WERI-Rb-1 (cell line): ENCODE measurements at regions not wholly inside any gene's neighbourhood (a gene's known extent, or its start where the extent isn't known, plus 50 kb on each side); places are given as distances from the start of the nearest gene placed in this dataset.

Experiments
- DNase-seq: peaks from one replicate; pipeline ENCODE4 v3.0.0-alpha.2; 2020
- H3K27ac ChIP-seq: fragments of 250-450 bp; sonication (Bioruptor Pico); 2 replicates; pipeline ENCODE4 v1.5.1; 2020; ENCODE audit warnings: mild to moderate bottlenecking, moderate library complexity
- H3K27me3 ChIP-seq: fragments of 250-450 bp; sonication (Bioruptor Pico); 2 replicates; pipeline ENCODE4 v1.5.1; 2021; ENCODE audit warnings: mild to moderate bottlenecking, low read depth, moderate library complexity; ENCODE audit not compliant: insufficient read depth, severe bottlenecking
- H3K36me3 ChIP-seq: fragments of 250-450 bp; sonication (Bioruptor Pico); 2 replicates; pipeline ENCODE4 v1.5.1; 2020; ENCODE audit warnings: mild to moderate bottlenecking, moderate library complexity
- H3K4me3 ChIP-seq: 2 replicates; pipeline ENCODE4 v1.5.1; 2011; ENCODE audit warnings: low read depth, mild to moderate bottlenecking, control low read depth, low read length
- H3K9me3 ChIP-seq: fragments of 250-450 bp; sonication (Bioruptor Pico); 2 replicates; pipeline ENCODE4 v1.5.1; 2021; ENCODE audit warnings: mild to moderate bottlenecking, moderate library complexity; ENCODE audit not compliant: severe bottlenecking
- CTCF ChIP-seq: IDR thresholded peaks from 2 replicates; pipeline ENCODE4 v1.5.1; 2011; ENCODE audit warnings: low read depth, mild to moderate bottlenecking, control low read depth, inconsistent platforms, low read length

GRCh38 chr7:118368958-118369357 lies 144.5 kb downstream of the ANKRD7 start:
- Histone ChIP-seq H3K27ac (no peak overlapping the region), H3K9me3 (no peaks in the 10 kb centered on the region), H3K4me3 (no peak overlapping the region), H3K36me3 (no peaks in the 10 kb centered on the region), H3K27me3 (no peaks in the 10 kb centered on the region)
- no peak for TF ChIP-seq CTCF
- DNase-seq, result no peak

- Histone ChIP-seq H3K4me3 (no peak overlapping the region), H3K27me3 (no peaks in the 10 kb centered on the region), H3K9me3 (no peaks in the 10 kb centered on the region), H3K36me3 (no peaks in the 10 kb centered on the region), H3K27ac (no peak overlapping the region)
- TF ChIP-seq CTCF, result no peak
- DNase-seq, result no peak
These were observed 145.5 kb downstream of the ANKRD7 start for GRCh38 chr7:118369987-118370386.

DNA sequence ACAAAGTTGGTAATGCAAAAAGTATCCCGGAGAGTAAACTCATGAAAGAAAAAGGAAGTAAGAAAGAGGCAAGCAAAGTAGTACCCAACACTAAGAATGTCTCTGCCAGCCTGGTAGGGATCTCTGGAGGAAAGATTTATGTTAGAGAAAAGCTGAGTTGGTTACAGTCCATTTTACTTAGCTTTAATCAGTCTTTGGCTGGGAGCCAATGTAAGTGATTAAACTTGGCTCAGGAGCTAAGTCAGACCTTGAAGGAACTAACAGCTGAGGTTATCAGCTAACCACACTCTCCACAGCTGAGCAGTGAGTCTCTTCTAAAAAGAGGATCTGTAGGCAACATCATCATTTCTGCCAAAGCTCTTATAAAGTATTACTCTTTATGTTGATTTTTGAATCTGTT lies 148.0 kb downstream of the ANKRD7 start:
- no peak for TF ChIP-seq CTCF

GRCh38 chr7:118389629-118390028 lies 165.1 kb downstream of the ANKRD7 start:
- Histone ChIP-seq H3K27ac (no peak overlapping the region), H3K9me3 (no peaks in the 10 kb centered on the region), H3K36me3 (no peaks in the 10 kb centered on the region), H3K27me3 (no peaks in the 10 kb centered on the region), H3K4me3 (no peak overlapping the region)
- no peak for TF ChIP-seq CTCF
- DNase-seq, result no peak

More for the DNA sequence above, 148.0 kb downstream of the ANKRD7 start:
- no peak overlapping the region for H3K4me3 ChIP-seq
- no peaks in the 10 kb centered on the region for H3K9me3 ChIP-seq
- no peak overlapping the region for H3K27ac ChIP-seq
- peak; percentile 57 for DNase-seq
- no peaks in the 10 kb centered on the region for H3K36me3 ChIP-seq
- H3K27me3 ChIP-seq, result no peaks in the 10 kb centered on the region

- Histone ChIP-seq H3K27me3 (no peaks in the 10 kb centered on the region), H3K4me3 (no peak overlapping the region), H3K27ac (no peak overlapping the region), H3K36me3 (no peaks in the 10 kb centered on the region), H3K9me3 (no peaks in the 10 kb centered on the region)
- TF ChIP-seq CTCF, result no peak
- no peak for DNase-seq
These were observed 179.7 kb downstream of the ANKRD7 start for GRCh38 chr7:118404211-118404610.

DNA sequence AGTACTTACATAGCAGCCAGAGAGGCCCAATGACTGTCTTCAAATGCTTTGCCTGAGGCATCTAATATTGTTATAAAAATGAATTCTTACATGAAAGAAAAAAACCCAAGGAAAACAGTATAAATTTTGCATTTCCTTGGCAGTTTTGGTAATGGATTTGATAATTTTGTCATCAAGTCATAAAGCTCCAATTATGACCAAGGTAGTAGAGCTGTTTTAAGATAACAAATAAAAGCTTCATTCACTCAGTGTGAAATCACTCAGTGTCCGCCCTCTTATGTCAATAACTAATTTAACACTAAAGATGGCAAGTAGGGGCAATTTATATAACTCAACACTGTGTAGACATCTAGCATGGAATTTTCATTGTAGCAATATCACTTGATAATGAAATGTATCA lies 193.9 kb downstream of the ANKRD7 start:
- TF ChIP-seq CTCF, result no peak
- Histone ChIP-seq H3K27me3 (no peaks in the 10 kb centered on the region), H3K36me3 (no peaks in the 10 kb centered on the region), H3K27ac (no peak overlapping the region), H3K4me3 (no peak overlapping the region), H3K9me3 (no peaks in the 10 kb centered on the region)
- DNase-seq, result no peak
